A204.1 (cell line): ENCODE measurements at regions not wholly inside any gene's neighbourhood (a gene's known extent, or its start where the extent isn't known, plus 50 kb on each side); places are given as distances from the start of the nearest gene placed in this dataset.

Source experiments
- FAIRE-seq: peaks from 2 replicates; lab custom pipeline; 2012; peaks lifted over from hg19 to GRCh38; lab: Jason Lieb, UNC

GRCh38 chr13:78862446-78862845 is 203.5 kb upstream of the OBI1 start:
- FAIRE-seq, result no peak

GRCh38 chr13:78852709-78853108 is 193.8 kb upstream of the OBI1 start:
- FAIRE-seq, result no peak

- FAIRE-seq, result no peak
These were observed 186.9 kb upstream of the OBI1 start for GRCh38 chr13:78845656-78846365.

DNA sequence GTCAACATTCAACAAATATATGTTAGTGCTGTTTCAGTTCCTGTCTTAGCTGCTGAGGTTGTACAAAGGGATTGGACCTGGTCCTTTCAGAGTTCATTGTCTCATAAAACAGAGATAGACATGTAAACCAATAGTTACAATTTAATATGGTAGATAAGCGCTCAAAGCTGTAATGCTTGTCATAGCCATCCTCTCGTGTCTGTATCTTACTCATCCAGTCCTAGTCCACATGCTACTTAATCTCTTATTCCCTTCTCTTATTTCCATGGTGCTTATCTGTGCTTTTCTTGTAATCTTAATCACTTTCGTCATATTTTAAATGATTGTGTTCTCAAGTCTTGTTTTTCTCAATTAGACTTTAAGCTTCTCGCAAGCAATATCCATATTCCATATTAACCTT is 185.2 kb upstream of the OBI1 start:
- FAIRE-seq, result no peak

DNA sequence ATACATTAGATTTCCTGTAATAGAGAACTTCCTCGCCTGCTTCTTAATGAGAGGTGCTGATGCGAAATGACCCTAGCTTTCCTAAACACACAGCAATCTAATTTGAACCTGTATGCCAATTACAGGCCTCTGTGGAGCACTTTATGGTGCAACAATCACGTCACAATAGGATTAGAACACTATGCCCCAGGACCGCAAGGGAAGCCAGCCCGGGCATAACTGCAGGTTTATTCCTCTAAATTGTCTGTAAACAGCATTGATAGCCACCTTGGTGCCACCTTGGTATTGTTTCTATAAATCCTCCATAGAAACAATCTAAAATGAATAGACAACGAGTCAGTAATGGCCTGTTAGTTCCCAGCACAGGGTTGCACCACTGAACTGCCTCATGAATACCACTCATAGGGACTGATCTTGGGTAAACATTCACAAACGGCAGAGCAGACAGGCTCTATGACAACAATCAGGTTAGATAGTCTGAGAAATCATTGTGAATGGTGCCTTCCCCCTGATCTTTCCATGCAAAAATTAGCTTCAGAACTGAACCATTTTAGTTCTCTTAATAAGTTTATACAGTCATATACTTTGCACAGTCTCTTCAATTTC is 182.5 kb upstream of the OBI1 start:
- FAIRE-seq, result no peak

DNA sequence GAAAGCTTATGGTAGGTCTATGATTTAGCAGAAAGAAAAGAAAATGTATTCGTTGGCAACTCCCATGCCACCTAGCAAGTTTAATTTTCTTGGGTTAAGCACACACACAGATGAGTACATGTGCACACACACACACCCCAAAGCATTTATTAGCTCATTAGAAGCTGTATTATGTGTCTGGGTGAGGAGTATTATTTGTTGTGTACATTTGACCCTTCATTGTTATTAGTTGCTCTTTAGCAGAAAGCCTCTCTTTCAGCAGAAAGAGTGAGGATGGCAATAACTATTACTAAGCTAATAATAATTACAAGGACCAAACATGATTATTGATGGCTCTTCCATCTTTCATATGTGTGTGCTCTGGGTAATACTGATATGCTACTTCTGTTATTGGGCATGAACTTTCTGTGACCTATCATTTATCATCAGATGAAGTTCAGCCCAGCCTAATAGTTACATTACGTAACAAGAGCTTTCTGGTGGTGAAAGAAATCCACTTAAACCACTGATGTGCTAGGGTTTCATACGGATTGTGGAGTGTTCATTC is 177.4 kb upstream of the OBI1 start:
- no peak for FAIRE-seq

DNA sequence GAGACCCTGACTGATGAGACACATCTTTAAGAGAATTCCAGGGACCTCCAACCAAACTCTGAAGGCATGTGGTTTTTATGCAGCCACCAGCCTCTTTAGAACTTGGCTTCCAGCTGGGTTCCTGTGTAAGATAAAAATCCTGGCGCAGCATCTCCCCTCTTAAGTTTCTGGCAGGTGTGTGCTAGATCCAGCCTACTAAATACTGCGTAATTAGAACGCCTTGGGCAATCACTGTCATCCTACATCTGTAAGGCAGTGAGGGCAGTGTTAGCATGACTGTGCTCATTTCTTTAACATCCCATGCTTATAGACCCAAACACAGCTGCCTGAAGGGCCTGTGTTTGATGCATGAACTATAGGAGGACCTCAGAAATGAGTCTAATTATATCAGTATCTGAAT is 173.5 kb upstream of the OBI1 start:
- no peak for FAIRE-seq

- FAIRE-seq, result no peak
These were observed 171.6 kb upstream of the OBI1 start for GRCh38 chr13:78830508-78830907.

DNA sequence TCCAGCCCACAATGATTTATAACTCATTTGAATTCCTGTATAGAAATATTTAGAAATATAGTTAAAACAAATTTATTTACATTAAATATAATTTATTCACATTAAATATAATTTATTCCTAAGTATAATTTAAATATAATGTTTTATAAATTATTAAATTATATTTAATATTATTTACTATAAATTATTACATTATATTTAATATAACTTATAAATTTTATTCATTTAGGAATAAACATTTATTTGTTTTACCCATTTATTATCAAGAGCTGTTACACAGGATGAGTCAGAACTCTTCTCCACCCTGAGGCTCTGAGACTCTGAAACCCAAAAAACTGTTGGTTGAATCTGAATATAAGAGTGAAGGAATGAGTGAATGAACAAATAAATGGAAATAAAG is 170.9 kb upstream of the OBI1 start:
- FAIRE-seq, result peak; percentile 97

DNA sequence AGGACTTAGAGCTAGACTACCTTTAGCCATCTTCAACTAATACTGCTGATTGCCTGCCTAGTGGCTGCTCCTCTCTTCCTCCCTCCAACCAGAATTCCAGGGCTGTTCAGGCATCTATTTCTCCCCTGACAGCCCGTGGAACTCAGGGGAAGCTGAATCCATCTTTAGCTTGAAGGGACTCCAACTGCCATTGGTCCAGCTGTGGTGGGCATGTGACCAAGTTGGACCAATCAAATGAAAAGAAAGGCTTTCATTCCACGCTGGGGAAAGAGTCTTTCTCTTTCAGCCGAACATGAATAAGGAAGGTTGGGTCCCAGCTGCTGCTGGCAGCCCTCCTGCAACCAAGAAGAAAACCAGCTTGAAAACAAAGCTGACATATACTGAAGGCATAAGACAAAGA is 168.5 kb upstream of the OBI1 start:
- no peak for FAIRE-seq

DNA sequence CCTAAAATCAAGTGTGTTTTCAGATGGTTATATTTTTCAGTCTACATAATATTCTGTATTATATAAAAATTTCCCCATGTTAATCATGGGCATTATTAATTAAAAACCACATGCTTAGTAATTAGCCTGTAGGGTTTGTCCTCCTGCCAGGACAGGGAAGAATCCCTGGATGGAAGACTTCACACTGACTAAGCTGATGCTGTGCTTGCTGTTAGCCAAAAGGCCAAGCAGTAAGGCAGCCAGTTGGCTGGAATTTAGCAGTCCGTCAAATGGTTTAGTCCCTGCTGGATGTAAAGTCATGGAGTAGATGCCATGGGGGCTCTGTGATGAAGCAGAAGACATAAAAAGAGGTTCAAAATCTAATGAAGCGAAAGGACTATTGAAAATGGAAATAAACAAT is 168.0 kb upstream of the OBI1 start:
- no peak for FAIRE-seq

- no peak for FAIRE-seq
These were observed 167.4 kb upstream of the OBI1 start for GRCh38 chr13:78826312-78826711.

GRCh38 chr13:78820541-78820940 is 161.6 kb upstream of the OBI1 start:
- FAIRE-seq, result no peak

- no peak for FAIRE-seq
These were observed 157.6 kb upstream of the OBI1 start for GRCh38 chr13:78816592-78816991.

DNA sequence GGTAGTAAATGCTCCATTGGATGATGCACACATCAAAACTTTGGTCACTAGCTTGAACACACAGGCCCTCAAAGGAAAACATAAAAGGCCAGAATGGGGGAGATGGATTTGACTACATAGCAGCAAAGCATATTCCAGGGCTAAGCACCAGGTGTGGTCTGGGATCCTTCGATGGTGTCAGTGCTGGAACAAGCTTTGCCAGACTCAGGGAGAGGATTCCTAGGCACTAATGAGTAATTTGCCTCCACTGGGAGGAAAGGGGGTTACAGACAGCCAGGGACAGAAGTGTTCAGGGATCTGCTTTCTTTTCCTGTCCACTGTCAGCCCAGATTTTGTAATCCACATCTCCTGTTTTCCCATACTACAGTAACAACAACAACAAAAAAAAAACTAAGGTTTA is 157.2 kb upstream of the OBI1 start:
- no peak for FAIRE-seq

GRCh38 chr13:78806457-78806856 is 147.5 kb upstream of the OBI1 start:
- no peak for FAIRE-seq

GRCh38 chr13:78802912-78803311 is 144.0 kb upstream of the OBI1 start:
- no peak for FAIRE-seq

DNA sequence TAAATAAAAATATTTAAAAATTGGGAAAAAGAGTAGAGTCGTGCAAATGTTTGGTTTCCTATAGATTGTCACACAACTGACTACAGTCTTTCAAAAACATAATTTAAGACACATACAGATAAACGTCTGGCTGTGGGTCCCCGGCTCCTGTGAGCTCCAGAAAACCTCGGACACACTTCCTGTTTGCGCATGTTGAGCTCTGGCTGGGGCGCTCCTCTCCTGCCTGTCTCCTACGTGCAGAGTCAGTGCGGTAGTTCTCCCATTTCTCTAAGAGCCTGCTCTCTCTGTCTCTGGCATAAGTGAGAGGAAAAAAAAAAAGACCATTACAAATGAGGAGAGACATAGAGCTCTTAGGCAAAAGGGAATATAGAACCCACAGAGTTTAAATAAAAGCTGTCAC is 128.2 kb upstream of the OBI1 start:
- FAIRE-seq, result no peak

GRCh38 chr13:78786459-78786858 is 127.5 kb upstream of the OBI1 start:
- FAIRE-seq, result no peak

GRCh38 chr13:78785764-78786163 is 126.8 kb upstream of the OBI1 start:
- FAIRE-seq, result no peak

DNA sequence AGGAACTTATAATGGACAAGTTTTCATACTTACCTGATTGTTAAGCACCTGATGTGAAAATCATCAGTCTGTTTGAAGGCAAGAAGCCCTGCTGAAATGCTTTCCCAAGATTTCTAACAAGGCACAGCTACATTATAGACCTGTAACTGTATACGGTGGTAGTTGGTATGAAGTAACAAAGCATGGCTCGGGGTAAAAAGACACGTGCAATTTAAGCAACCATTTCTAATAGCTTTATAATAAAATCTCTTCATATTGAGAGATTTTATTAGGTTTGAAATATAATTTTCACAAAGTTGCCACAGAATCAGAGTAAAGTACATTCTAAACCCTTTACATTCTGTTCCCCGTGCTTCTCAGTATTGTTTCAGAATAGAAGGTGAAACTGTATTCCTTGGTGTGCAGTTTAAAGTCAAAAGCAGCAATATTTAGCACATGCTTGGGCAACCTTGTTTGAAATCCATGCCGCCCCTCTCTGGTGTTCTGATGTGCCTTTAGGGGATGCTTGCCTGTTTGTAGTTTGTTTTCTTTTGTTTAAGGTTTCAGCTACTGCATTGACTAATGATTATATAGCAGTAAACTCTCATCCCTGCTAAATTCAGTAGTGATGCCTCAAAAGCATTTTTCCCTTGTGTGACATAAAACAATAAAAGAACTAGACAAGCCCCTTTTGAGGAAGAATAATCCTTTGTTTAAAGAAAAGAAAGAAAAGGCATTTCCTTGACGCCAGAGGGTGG is 125.2 kb upstream of the OBI1 start:
- no peak for FAIRE-seq

- no peak for FAIRE-seq
These were observed 121.8 kb upstream of the OBI1 start for GRCh38 chr13:78780708-78781107.

DNA sequence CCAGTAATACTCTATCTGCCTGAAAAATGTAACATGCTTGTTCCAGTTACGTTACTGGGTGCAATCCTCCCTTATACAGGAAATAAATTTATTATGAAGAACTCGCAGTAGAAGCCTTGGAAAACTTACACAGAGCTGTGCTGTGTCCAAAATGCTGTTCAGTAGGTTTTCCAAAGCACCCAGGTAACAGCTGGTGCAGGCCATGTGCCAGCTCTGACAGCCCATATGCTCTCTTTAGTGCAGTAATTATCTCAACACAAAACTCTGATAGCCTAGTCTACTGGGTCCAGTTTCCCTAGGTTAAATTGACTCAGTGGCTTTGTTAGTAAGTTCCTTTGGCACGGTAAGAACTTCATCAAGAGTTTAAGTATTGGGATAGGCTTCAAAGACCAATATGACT is 120.7 kb upstream of the OBI1 start:
- no peak for FAIRE-seq
